HCT116 (cell line): ENCODE measurements at regions not wholly inside any gene's neighbourhood (a gene's known extent, or its start where the extent isn't known, plus 50 kb on each side); places are given as distances from the start of the nearest gene placed in this dataset.

Source experiments
- ATAC-seq: fragments of 200-7000 bp; cut with Tn5 transposase; 2 replicates; pipeline ENCODE4 v1.9.1; 2020; ENCODE audit warnings: mild to moderate bottlenecking, moderate library complexity
- BruUV-seq: library from RNA; stranded (reverse); fragments of 400-500 nt; replicated peaks from 2 replicates; lab custom pipeline; 2021; lab: Mats Ljungman, UMichigan
- CTCF ChIA-PET: fragments of 300-600 bp; sonication (Branson Sonifier 250); formaldehyde crosslinking; loops from one replicate; lab custom pipeline; 2021; ENCODE audit warnings: antibody characterized with exemption; lab: Charles Lee
- POLR2A ChIA-PET: fragments of 300-600, 350-600 bp; sonication (Branson Sonifier 250); formaldehyde crosslinking; loops from one replicate; lab custom pipeline; 2021; ENCODE audit warnings: antibody characterized with exemption; lab: Charles Lee
- RAD21 ChIA-PET, 2 experiments: fragments of 300-600 bp; sonication (Branson Sonifier 250); formaldehyde crosslinking; loops; one replicate each; lab custom pipeline; 2023; ENCODE audit warnings: low total read pairs in 2 of 2; ENCODE audit not compliant: uncharacterized antibody in 2 of 2, unreplicated experiment in 2 of 2, low non-redundant PET in 1 of 2; lab: Charles Lee
- DNase-seq: peaks from one replicate; pipeline ENCODE4 v3.0.0-alpha.2; 2010; ENCODE audit warnings: low read depth, low spot score
- H2AFZ ChIP-seq: fragments of 200-600 bp; shearing (Covaris generic), sonication (generic); 2 replicates; pipeline ENCODE4 v1.6.1; 2017; ENCODE audit warnings: low read depth, mixed run types, mixed read lengths, antibody characterized with exemption, low read length; ENCODE audit not compliant: poor library complexity, severe bottlenecking
- H3K27ac ChIP-seq: 2 replicates; pipeline ENCODE4 v1.5.1; 2012; ENCODE audit warnings: low read depth, low read length
- H3K27me3 ChIP-seq: fragments of 200-600 bp; sonication (generic); 2 replicates; pipeline ENCODE4 v1.6.1; 2016; ENCODE audit warnings: mixed run types, low read length, mixed read lengths; ENCODE audit not compliant: insufficient read depth
- H3K36me3 ChIP-seq, 2 experiments: fragments of 200-500 bp in 1 of 2; fragments of 200-600 bp in 1 of 2; sonication (Bioruptor generic) in 1 of 2; sonication (generic) in 1 of 2; 2 replicates each; pipeline versions ENCODE4 v1.5.1 to v1.6.1; 2014 to 2016; ENCODE audit warnings: low read length in 2 of 2, inconsistent platforms in 1 of 2, mixed read lengths in 1 of 2, mixed run types in 1 of 2; ENCODE audit not compliant: insufficient read depth in 2 of 2, control insufficient read depth in 1 of 2
- H3K4me1 ChIP-seq, 2 experiments: fragments of 200-600 bp in 1 of 2; sonication (generic) in 1 of 2; 2 replicates each; pipeline versions ENCODE4 v1.5.1 to v1.6.1; 2012 to 2017; ENCODE audit warnings: low read length in 2 of 2, inconsistent platforms in 1 of 2, mild to moderate bottlenecking in 1 of 2, mixed read lengths in 1 of 2, mixed run types in 1 of 2, moderate library complexity in 1 of 2; ENCODE audit not compliant: insufficient read depth in 2 of 2, control insufficient read depth in 1 of 2
- H3K4me2 ChIP-seq: fragments of 200-600 bp; sonication (generic); 2 replicates; pipeline ENCODE4 v1.6.1; 2017; ENCODE audit warnings: mixed run types, low read length, mixed read lengths
- H3K4me3 ChIP-seq, 2 experiments: fragments of 200-600 bp in 1 of 2; sonication (generic) in 1 of 2; replicated peaks in 1 of 2; 2 replicates each; pipeline ENCODE4 v1.5.1; 2011 to 2016; ENCODE audit warnings: low read length in 2 of 2, control low read depth in 1 of 2, low read depth in 1 of 2, mild to moderate bottlenecking in 1 of 2, mixed read lengths in 1 of 2, mixed run types in 1 of 2
- H3K79me2 ChIP-seq: fragments of 200-600 bp; sonication (generic); 2 replicates; pipeline ENCODE4 v1.6.1; 2017; ENCODE audit warnings: mild to moderate bottlenecking, mixed run types, low read length, moderate library complexity, mixed read lengths; ENCODE audit not compliant: insufficient read depth
- H3K9ac ChIP-seq: fragments of 200-600 bp; sonication (generic); 2 replicates; pipeline ENCODE4 v1.6.1; 2016; ENCODE audit warnings: low read length, mixed read lengths
- H3K9me2 ChIP-seq: fragments of 200-600 bp; sonication (generic), shearing (Covaris generic); 2 replicates; pipeline ENCODE4 v1.6.1; 2017; ENCODE audit warnings: mixed run types, mild to moderate bottlenecking, moderate library complexity; ENCODE audit not compliant: insufficient read depth
- H3K9me3 ChIP-seq, 2 experiments: fragments of 200-500 bp in 1 of 2; fragments of 200-600 bp in 1 of 2; sonication (Bioruptor generic) in 1 of 2; sonication (generic) in 1 of 2; 2 replicates each; pipeline ENCODE4 v1.6.1; 2014 to 2017; ENCODE audit warnings: low read length in 2 of 2, mixed read lengths in 2 of 2, inconsistent platforms in 1 of 2, low read depth in 1 of 2, mild to moderate bottlenecking in 1 of 2, mixed run types in 1 of 2, moderate library complexity in 1 of 2; ENCODE audit not compliant: control insufficient read depth in 1 of 2, insufficient read depth in 1 of 2
- H4K20me1 ChIP-seq: fragments of 200-600 bp; sonication (generic), shearing (Covaris generic); 2 replicates; pipeline ENCODE4 v1.6.1; 2017; ENCODE audit warnings: mixed run types, mild to moderate bottlenecking, moderate library complexity; ENCODE audit not compliant: insufficient read depth
- ATF3 ChIP-seq: IDR thresholded peaks from 2 replicates; pipeline ENCODE4 v1.6.1; 2012
- CBX3 ChIP-seq: IDR thresholded peaks from 2 replicates; pipeline ENCODE4 v1.6.1; 2012; ENCODE audit warnings: low read depth
- CEBPB ChIP-seq: IDR thresholded peaks from 2 replicates; pipeline ENCODE4 v1.6.1; 2012; ENCODE audit warnings: low read depth
- ELF1 ChIP-seq: IDR thresholded peaks from 2 replicates; pipeline ENCODE4 v1.6.1; 2012; ENCODE audit warnings: low read depth, borderline replicate concordance
- EZH2 ChIP-seq: fragments of 200-600 bp; sonication (generic); IDR thresholded peaks from 2 replicates; pipeline ENCODE4 v1.6.1; 2017; ENCODE audit warnings: antibody characterized with exemption, mixed run types
- EZH2phosphoT487 ChIP-seq: fragments of 200-600 bp; IDR thresholded peaks from 2 replicates; pipeline ENCODE4 v1.6.1; 2018; ENCODE audit warnings: antibody characterized with exemption, borderline replicate concordance
- FOSL1 ChIP-seq: IDR thresholded peaks from 2 replicates; pipeline ENCODE4 v1.6.1; 2012; ENCODE audit warnings: low read depth
- RAD21 ChIP-seq: IDR thresholded peaks from 2 replicates; pipeline ENCODE4 v1.6.1; 2012; ENCODE audit warnings: low read depth, mild to moderate bottlenecking
- SIN3A ChIP-seq: IDR thresholded peaks from 2 replicates; pipeline ENCODE4 v1.6.1; 2012; ENCODE audit warnings: low read depth
- SP1 ChIP-seq: IDR thresholded peaks from 2 replicates; pipeline ENCODE4 v1.6.1; 2012; ENCODE audit warnings: low read depth
- SRF ChIP-seq: IDR thresholded peaks from 2 replicates; pipeline ENCODE4 v1.6.1; 2012; ENCODE audit warnings: low read depth
- TCF7L2 ChIP-seq: IDR thresholded peaks from 2 replicates; pipeline ENCODE4 v1.7.0; 2011; ENCODE audit warnings: borderline replicate concordance, inconsistent platforms; ENCODE audit not compliant: insufficient read depth, insufficient read length; ENCODE audit errors: extremely low read depth
- YY1 ChIP-seq: IDR thresholded peaks from 2 replicates; pipeline ENCODE4 v1.6.1; 2011; ENCODE audit warnings: low read length, low read depth, moderate library complexity, mild to moderate bottlenecking; ENCODE audit not compliant: insufficient replicate concordance; ENCODE audit errors: extremely low read depth
- ZFX ChIP-seq: fragments of 450-650 bp; IDR thresholded peaks from 2 replicates; pipeline ENCODE4 v1.6.1; 2017
- ZNF274 ChIP-seq: fragments of 200-500 bp; sonication (Bioruptor generic); IDR thresholded peaks from 2 replicates; pipeline ENCODE4 v1.6.1; 2014; ENCODE audit warnings: mild to moderate bottlenecking, low read depth, low read length, inconsistent platforms
- intact Hi-C: fragments of 100-400 bp; cut with micrococcal nuclease; formaldehyde crosslinking; loops from 2 replicates; pipeline ENCODE4 v1.10.0; 2022
- TF ChIP-seq, protein P1 (sequence below): IDR thresholded peaks from 2 replicates; pipeline ENCODE4 v1.6.1; 2011; ENCODE audit warnings: mild to moderate bottlenecking, low read length, moderate library complexity; ENCODE audit not compliant: insufficient replicate concordance; ENCODE audit errors: extremely low read depth

DNA sequence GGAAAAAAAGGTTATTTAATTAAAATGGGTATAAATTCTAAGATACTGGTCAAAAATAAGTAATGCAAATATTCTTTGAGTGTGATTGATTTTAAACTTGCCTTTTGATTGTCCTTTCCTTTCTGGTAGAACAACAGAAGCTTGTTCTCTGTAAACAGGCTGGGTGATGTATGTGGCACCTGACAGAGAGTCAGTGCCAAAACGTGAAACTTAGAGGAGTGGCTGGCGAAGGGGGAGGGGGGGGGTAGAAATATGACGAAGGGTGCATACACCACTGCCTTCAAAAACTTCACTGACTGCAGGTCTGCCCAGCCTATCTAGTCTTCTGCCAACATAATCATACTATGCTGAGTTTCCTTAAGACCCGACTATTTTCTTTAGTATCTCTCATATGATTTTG is 629.8 kb upstream of the SEMA6A start:
- Histone ChIP-seq H3K27me3 (no peaks in the 10 kb centered on the region), H3K4me3 (no peak overlapping the region), H3K9me2 (no peaks in the 10 kb centered on the region), H3K9me3 (no peaks in the 10 kb centered on the region), H3K4me2 (no peak overlapping the region), H3K79me2 (no peaks in the 10 kb centered on the region), H3K9ac (no peak overlapping the region), H3K36me3 (no peaks in the 10 kb centered on the region), H3K4me1 (no peaks in the 10 kb centered on the region), H4K20me1 (no peaks in the 10 kb centered on the region), H2AFZ (no peak overlapping the region), H3K27ac (no peak overlapping the region)
- RAD21 ChIA-PET = no interaction called here
- CTCF ChIA-PET = no interaction called here
- intact Hi-C loops = no loop called here
- DNase-seq (no peak), ATAC-seq (no peak)
- no peak for TF ChIP-seq RAD21
- TF ChIP-seq ATF3 = no peak
- no peak for TF ChIP-seq ELF1
- TF ChIP-seq YY1 = no peak
- TF ChIP-seq, protein P1, sequence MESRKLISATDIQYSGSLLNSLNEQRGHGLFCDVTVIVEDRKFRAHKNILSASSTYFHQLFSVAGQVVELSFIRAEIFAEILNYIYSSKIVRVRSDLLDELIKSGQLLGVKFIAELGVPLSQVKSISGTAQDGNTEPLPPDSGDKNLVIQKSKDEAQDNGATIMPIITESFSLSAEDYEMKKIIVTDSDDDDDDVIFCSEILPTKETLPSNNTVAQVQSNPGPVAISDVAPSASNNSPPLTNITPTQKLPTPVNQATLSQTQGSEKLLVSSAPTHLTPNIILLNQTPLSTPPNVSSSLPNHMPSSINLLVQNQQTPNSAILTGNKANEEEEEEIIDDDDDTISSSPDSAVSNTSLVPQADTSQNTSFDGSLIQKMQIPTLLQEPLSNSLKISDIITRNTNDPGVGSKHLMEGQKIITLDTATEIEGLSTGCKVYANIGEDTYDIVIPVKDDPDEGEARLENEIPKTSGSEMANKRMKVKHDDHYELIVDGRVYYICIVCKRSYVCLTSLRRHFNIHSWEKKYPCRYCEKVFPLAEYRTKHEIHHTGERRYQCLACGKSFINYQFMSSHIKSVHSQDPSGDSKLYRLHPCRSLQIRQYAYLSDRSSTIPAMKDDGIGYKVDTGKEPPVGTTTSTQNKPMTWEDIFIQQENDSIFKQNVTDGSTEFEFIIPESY = no peak
- no peak for TF ChIP-seq SIN3A
- TF ChIP-seq TCF7L2 = no peak
- no peak for TF ChIP-seq FOSL1
- TF ChIP-seq CBX3 = no peak
- TF ChIP-seq SP1 = no peak
- no peak for TF ChIP-seq ZNF274
- no peak for TF ChIP-seq EZH2phosphoT487
- no peak for TF ChIP-seq EZH2
- TF ChIP-seq CEBPB = no peak
- no peak for TF ChIP-seq SRF
- TF ChIP-seq ZFX = no peak
- no TSS peak for BruUV-seq
- POLR2A ChIA-PET = no interaction called here
